Ishikawa (cell line): ENCODE measurements at regions not wholly inside any gene's neighbourhood (a gene's known extent, or its start where the extent isn't known, plus 50 kb on each side); places are given as distances from the start of the nearest gene placed in this dataset.

ENCODE experiments used
- CEBPB ChIP-seq: IDR thresholded peaks from 2 replicates; pipeline ENCODE4 v1.6.1; 2012
- CREB1 ChIP-seq: IDR thresholded peaks from 2 replicates; pipeline ENCODE4 v1.6.1; 2012; ENCODE audit warnings: low read depth
- EGR1 ChIP-seq: IDR thresholded peaks from 2 replicates; pipeline ENCODE4 v1.6.1; 2012
- EP300 ChIP-seq: IDR thresholded peaks from 2 replicates; pipeline ENCODE4 v1.6.1; 2012; ENCODE audit warnings: borderline replicate concordance
- FOXM1 ChIP-seq: IDR thresholded peaks from 2 replicates; pipeline ENCODE4 v1.6.1; 2012; ENCODE audit warnings: low read depth, borderline replicate concordance
- RAD21 ChIP-seq: IDR thresholded peaks from 2 replicates; pipeline ENCODE4 v1.6.1; 2012; ENCODE audit warnings: low read depth
- YY1 ChIP-seq: IDR thresholded peaks from 2 replicates; pipeline ENCODE4 v1.6.1; 2012; ENCODE audit warnings: low read depth
- ZBTB7A ChIP-seq: IDR thresholded peaks from 2 replicates; pipeline ENCODE4 v1.6.1; 2012; ENCODE audit warnings: low read depth
- TF ChIP-seq, protein P1 (sequence below): IDR thresholded peaks from 2 replicates; pipeline ENCODE4 v1.6.1; 2012; ENCODE audit warnings: low read depth, mild to moderate bottlenecking
- TF ChIP-seq, protein P2 (sequence below): IDR thresholded peaks from 2 replicates; pipeline ENCODE4 v1.6.1; 2012

DNA sequence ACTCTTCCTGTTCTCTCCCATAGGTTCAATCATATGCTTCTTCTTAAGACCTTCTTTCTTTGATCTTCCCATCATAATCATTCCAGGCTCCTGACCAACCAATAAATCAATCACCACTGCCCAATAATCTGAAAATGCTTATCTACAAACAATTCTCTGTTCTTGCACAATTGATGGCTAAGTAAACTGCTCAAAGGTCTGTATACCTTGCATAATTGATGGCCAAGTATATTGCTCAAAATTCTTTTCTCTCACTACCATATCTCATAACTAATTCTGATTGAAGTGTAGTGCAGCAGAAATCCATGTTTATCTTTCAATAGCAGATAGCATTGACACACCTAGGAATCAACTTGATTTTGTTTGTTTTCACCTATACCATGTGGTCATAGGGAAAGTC is 83.4 kb upstream of the EPHA6 start:
- no peak for TF ChIP-seq RAD21
- TF ChIP-seq, protein P1, sequence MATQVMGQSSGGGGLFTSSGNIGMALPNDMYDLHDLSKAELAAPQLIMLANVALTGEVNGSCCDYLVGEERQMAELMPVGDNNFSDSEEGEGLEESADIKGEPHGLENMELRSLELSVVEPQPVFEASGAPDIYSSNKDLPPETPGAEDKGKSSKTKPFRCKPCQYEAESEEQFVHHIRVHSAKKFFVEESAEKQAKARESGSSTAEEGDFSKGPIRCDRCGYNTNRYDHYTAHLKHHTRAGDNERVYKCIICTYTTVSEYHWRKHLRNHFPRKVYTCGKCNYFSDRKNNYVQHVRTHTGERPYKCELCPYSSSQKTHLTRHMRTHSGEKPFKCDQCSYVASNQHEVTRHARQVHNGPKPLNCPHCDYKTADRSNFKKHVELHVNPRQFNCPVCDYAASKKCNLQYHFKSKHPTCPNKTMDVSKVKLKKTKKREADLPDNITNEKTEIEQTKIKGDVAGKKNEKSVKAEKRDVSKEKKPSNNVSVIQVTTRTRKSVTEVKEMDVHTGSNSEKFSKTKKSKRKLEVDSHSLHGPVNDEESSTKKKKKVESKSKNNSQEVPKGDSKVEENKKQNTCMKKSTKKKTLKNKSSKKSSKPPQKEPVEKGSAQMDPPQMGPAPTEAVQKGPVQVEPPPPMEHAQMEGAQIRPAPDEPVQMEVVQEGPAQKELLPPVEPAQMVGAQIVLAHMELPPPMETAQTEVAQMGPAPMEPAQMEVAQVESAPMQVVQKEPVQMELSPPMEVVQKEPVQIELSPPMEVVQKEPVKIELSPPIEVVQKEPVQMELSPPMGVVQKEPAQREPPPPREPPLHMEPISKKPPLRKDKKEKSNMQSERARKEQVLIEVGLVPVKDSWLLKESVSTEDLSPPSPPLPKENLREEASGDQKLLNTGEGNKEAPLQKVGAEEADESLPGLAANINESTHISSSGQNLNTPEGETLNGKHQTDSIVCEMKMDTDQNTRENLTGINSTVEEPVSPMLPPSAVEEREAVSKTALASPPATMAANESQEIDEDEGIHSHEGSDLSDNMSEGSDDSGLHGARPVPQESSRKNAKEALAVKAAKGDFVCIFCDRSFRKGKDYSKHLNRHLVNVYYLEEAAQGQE, result no peak
- no peak for TF ChIP-seq CREB1
- no peak for TF ChIP-seq FOXM1
- TF ChIP-seq EP300, result no peak
- TF ChIP-seq ZBTB7A, result no peak
- no peak for TF ChIP-seq YY1
- TF ChIP-seq, protein P2, sequence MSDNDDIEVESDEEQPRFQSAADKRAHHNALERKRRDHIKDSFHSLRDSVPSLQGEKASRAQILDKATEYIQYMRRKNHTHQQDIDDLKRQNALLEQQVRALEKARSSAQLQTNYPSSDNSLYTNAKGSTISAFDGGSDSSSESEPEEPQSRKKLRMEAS, result no peak
- TF ChIP-seq CEBPB, result no peak
- TF ChIP-seq EGR1, result no peak
